22Rv1 (cell line): ENCODE measurements at regions not wholly inside any gene's neighbourhood (a gene's known extent, or its start where the extent isn't known, plus 50 kb on each side); places are given as distances from the start of the nearest gene placed in this dataset.
"Not testable (repeated sequence)": the region's sequence is repeated elsewhere in the genome, so short reads cannot be mapped to it uniquely, and the experiment has no call there.

ENCODE experiments used
- H3K27ac ChIP-seq: fragments of 450-650 bp; 2 replicates; pipeline ENCODE4 v1.5.1; 2017
- ZFX ChIP-seq: fragments of 450-650 bp; IDR thresholded peaks from 2 replicates; pipeline ENCODE4 v1.6.1; 2017; ENCODE audit warnings: antibody characterized with exemption, borderline replicate concordance
- TF ChIP-seq, protein P1 (sequence below): fragments of 450-650 bp; IDR thresholded peaks from 2 replicates; pipeline ENCODE4 v1.5.1; 2017; ENCODE audit warnings: mild to moderate bottlenecking

DNA sequence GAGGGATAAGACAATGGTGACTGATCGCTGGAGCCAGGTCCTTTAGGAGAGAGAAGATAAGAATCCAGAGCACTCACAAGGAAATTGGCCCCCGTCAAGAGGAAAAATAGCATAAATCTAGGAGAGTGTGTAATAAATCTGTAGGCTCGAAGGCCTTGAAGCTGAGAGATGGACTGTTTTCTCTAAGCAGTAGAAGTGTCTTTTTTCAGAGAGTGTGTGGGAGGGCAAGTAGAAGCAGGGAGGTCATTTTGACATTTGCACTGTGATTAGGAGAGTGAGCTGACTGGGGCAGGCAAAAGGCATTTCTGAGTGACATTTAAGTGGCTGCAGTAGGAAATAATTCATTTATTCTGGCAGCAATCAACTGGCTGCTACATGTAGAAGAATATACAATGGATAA is 78.0 kb upstream of the DDHD1 start:
- TF ChIP-seq ZFX = no peak
- TF ChIP-seq, protein P1, sequence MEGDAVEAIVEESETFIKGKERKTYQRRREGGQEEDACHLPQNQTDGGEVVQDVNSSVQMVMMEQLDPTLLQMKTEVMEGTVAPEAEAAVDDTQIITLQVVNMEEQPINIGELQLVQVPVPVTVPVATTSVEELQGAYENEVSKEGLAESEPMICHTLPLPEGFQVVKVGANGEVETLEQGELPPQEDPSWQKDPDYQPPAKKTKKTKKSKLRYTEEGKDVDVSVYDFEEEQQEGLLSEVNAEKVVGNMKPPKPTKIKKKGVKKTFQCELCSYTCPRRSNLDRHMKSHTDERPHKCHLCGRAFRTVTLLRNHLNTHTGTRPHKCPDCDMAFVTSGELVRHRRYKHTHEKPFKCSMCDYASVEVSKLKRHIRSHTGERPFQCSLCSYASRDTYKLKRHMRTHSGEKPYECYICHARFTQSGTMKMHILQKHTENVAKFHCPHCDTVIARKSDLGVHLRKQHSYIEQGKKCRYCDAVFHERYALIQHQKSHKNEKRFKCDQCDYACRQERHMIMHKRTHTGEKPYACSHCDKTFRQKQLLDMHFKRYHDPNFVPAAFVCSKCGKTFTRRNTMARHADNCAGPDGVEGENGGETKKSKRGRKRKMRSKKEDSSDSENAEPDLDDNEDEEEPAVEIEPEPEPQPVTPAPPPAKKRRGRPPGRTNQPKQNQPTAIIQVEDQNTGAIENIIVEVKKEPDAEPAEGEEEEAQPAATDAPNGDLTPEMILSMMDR = no peak

DNA sequence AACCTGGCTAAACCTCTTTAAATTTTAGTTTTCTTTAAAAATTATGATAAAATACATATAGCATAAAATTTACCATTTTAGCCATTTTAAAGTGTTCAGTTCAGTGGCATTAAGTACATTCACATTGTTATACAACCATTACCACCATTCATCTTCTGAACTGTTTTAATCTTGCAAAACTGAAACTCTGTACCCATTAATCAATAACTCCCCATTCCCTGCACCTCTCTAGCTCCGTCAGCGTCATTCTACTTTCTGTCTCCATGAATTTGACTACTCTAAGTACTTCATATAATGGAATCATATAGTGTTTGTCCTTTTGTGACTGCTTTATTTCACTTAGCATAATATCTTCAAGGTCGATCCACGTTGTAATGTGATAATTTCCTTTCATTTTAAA is 75.8 kb upstream of the DDHD1 start:
- no peak for TF ChIP-seq ZFX
- TF ChIP-seq, protein P1 = no peak
- H3K27ac ChIP-seq = no peak overlapping the region

More for the DNA sequence above, 78.0 kb upstream of the DDHD1 start:
- no peak overlapping the region for H3K27ac ChIP-seq

DNA sequence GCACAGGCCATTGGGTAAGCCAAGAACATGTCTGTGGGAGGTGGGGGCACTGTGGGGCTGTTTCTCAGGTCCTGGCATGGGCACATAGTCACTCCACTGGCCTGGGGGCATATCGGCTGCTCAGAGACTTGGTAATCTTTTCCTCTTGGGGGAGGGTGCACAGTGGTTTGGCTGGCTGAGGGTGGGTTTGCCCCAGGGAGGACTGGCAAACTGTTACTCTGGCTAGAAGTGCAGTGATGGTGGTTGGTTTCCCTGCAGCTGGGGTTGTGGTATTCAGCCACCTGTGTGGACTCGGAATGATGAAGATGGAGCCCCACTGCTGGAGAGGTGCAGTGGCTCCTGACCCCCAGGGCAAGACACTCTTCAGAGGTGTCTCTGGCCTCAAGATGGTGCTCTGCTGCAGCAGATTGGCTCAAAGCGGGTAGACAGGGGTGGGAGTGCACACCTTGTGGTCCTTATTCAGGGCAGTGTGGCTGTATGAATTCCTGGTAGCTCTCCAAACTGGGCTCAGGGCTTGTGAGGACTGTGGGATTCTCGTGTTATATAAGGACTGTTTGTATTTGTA is 74.1 kb upstream of the DDHD1 start:
- no peak for TF ChIP-seq ZFX
- TF ChIP-seq, protein P1 = no peak
- H3K27ac ChIP-seq = no peak overlapping the region

DNA sequence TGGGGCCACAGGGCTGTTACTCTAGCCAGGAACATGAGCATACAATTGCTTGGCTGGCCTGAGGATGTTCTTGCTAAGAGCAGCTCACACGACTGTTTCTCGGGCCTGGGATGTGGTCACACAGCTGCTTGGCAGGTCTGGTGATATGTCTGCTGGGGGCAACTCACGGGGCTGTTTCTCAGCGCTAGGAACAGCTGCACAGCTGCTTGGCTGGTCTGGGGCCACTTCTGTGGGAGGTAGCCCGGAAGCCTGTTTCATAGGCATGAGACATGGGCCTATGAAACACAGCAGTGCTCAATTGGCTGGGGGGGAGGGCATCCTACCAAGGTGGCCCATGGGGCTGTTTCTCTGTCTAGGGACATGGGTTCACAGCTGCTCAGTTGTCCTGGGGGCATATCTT is 73.4 kb upstream of the DDHD1 start:
- H3K27ac ChIP-seq = no peak overlapping the region
- TF ChIP-seq, protein P1 = no peak

DNA sequence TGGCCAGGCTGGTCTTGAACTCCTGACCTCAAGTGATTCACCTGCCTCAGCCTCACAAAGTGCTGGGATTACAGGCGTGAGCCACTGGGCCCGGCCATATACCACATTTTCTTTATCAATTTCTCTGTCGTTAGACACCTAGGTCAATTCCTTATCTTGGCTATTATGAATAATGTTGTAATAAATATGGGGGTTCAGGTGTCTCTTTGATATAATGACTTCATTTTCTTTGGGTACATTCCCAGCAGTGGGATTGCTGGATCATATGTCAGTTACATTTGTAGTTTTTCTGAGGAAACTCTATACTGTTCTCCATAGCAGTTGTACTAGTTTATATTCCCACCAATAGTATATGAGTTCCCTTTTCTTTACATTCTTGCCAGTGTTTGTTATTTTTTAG is 67.8 kb upstream of the DDHD1 start:
- no peak for TF ChIP-seq ZFX
- TF ChIP-seq, protein P1 = no peak
- no peak overlapping the region for H3K27ac ChIP-seq

DNA sequence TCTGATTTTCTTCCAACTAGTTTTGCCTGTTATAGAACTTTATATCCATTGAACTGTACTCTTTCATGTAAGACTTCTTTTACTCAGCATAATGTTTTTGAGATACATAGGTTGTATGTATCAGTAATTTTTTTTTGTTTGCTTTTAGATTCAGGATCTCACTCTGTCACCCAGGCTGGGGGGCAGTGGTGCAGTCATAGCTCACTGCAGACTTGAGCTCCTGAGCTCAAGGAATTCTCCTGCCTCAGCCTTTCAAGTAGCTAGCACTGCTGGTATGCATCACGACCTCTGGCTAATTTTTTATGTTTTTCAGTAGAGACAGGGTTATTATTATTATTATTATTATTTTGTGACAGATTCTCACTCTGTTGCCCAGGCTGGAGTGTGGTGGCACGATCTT is 65.0 kb upstream of the DDHD1 start:
- peak overlapping the region; percentile 69 for H3K27ac ChIP-seq
- TF ChIP-seq, protein P1 = no peak
- TF ChIP-seq ZFX = no peak

DNA sequence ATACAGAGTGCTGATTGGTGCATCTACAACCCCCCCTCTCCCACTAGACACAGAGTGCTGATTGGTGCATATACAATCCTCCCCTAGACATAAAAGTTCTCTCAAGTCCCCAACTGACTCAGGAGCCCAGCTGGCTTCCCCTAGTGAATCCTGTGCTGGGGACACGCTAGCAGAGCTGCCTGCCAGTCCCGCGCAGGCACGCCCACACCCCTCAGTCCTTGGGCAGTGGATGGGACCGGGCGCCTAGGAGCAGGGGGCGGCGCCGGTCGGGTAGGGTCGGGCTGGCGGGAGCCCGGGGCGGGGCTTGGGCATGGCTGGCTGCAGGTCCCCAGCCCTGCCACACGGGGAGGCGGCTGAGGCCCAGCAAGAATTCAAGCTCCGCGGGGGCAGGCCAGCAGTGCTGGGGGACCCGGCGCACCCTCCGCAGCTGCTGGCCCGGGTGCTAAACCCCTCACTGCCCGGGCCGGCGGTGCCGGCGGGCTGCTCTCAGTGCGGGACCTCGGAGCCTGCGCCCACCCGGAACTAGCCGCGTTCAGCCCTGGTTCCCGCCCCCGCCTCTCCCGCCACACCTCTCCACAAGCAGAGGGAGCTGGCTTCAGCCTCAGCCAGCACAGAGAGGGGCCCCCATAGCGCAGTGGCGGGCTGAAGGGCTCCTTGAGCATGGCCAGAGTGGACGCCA is 64.3 kb upstream of the DDHD1 start:
- H3K27ac ChIP-seq = peak overlapping the region; percentile 69
- TF ChIP-seq ZFX = no peak
- TF ChIP-seq, protein P1 = peak; percentile 61

DNA sequence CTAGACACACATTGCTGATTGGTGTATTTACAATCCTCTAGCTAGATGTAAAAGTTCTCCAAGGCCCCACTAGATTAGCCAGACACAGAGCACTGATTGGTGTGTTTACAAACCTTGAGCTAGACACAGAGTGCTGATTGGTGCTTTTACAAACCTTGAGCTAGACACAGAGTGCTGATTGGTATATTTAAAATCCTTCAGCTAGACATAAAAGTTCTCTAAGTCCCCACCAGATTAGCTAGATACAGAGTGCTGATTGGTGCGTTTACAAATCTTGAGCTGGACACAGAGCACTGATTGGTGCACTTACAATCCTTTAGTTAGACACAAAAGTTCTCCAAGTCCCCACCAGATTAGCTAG is 63.8 kb upstream of the DDHD1 start:
- H3K27ac ChIP-seq = peak overlapping the region; percentile 69

DNA sequence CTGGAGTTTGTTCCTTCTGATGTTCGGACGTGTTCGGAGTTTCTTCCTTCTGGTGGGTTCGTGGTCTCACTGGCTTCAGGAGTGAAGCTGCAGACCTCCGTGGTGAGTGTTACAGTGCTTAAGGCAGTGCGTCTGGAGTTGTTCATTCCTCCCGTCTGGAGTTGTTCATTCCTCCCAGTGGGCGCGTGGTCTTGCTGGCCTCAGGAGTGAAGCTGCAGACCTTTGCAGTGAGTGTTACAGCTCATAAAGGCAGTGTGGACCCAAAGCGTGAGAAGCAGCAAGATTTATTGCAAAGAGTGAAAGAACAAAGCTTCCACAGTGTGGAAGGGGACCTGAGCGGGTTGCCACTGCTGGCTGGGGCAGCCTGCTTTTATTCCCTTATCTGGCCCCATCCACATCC is 63.4 kb upstream of the DDHD1 start:
- not testable (repeated sequence) for H3K27ac ChIP-seq
